Gastrocnemius medialis (tissue), 4 donors: ENCODE measurements at regions not wholly inside any gene's neighbourhood (a gene's known extent, or its start where the extent isn't known, plus 50 kb on each side); places are given as distances from the start of the nearest gene placed in this dataset.
"Not testable (repeated sequence)": the region's sequence is repeated elsewhere in the genome, so short reads cannot be mapped to it uniquely, and the experiment has no call there.

Experiments used
- POLR2A ChIP-seq, 2 donors: fragments of 450-650 bp; IDR thresholded peaks; one replicate each; pipeline ENCODE4 v1.6.1; 2017; ENCODE audit warnings: antibody characterized with exemption in 2 of 2, mild to moderate bottlenecking in 2 of 2, moderate library complexity in 2 of 2
- TF ChIP-seq, protein P1 (sequence below), 5 experiments: fragments of 450-650 bp in 3 of 5; fragments of 200-600 bp in 2 of 5; sonication (generic) in 2 of 5; IDR thresholded peaks in 4 of 5; conservative IDR thresholded peaks in 1 of 5; 1 replicate in 4 of 5; 2 replicates in 1 of 5; pipeline ENCODE4 v1.5.1; 2016 to 2019; ENCODE audit warnings: antibody characterized with exemption in 5 of 5, mild to moderate bottlenecking in 3 of 5, moderate library complexity in 3 of 5

DNA sequence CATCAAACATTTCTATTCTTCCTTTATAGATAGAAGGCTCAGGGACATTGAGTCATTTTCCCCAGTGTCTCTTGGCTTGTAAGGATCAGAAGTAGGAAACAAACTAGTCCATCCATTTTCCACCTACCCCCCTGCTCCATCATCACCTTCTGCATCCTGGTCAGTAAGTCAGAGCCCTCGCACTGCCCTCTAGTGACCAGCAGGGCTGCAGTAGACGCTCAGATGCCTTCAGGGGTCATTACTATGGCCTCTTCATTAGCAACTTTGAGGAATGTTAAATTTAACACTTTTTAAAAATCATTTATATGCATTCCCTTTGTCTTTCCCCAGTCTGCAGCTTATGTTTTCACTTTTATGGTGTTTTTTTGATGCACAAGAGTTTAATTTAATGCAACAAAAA lies 228.4 kb upstream of the PRSS1 start:
- not testable (repeated sequence) for TF ChIP-seq POLR2A (IDR thresholded peaks at IDR 0.05)
- TF ChIP-seq, protein P1, sequence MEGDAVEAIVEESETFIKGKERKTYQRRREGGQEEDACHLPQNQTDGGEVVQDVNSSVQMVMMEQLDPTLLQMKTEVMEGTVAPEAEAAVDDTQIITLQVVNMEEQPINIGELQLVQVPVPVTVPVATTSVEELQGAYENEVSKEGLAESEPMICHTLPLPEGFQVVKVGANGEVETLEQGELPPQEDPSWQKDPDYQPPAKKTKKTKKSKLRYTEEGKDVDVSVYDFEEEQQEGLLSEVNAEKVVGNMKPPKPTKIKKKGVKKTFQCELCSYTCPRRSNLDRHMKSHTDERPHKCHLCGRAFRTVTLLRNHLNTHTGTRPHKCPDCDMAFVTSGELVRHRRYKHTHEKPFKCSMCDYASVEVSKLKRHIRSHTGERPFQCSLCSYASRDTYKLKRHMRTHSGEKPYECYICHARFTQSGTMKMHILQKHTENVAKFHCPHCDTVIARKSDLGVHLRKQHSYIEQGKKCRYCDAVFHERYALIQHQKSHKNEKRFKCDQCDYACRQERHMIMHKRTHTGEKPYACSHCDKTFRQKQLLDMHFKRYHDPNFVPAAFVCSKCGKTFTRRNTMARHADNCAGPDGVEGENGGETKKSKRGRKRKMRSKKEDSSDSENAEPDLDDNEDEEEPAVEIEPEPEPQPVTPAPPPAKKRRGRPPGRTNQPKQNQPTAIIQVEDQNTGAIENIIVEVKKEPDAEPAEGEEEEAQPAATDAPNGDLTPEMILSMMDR (IDR thresholded peaks at IDR 0.05 in 4 of 5, conservative IDR thresholded peaks at IDR 0.05 in 1 of 5): not testable (repeated sequence)
